ENCODE measurements at regions not wholly inside any gene's neighbourhood (a gene's known extent, or its start where the extent isn't known, plus 50 kb on each side); places are given as distances from the start of the nearest gene placed in this dataset.

- no peak for ATAC-seq
- Histone ChIP-seq H3K27me3 (no peaks in the 10 kb centered on the region), H3K4me3 (no peak overlapping the region), H3K36me3 (no peaks in the 10 kb centered on the region), H3K9me3 (no peaks in the 10 kb centered on the region), H3K27ac (no peak overlapping the region), H3K4me1 (no peaks in the 10 kb centered on the region)
- TF ChIP-seq, protein P1, sequence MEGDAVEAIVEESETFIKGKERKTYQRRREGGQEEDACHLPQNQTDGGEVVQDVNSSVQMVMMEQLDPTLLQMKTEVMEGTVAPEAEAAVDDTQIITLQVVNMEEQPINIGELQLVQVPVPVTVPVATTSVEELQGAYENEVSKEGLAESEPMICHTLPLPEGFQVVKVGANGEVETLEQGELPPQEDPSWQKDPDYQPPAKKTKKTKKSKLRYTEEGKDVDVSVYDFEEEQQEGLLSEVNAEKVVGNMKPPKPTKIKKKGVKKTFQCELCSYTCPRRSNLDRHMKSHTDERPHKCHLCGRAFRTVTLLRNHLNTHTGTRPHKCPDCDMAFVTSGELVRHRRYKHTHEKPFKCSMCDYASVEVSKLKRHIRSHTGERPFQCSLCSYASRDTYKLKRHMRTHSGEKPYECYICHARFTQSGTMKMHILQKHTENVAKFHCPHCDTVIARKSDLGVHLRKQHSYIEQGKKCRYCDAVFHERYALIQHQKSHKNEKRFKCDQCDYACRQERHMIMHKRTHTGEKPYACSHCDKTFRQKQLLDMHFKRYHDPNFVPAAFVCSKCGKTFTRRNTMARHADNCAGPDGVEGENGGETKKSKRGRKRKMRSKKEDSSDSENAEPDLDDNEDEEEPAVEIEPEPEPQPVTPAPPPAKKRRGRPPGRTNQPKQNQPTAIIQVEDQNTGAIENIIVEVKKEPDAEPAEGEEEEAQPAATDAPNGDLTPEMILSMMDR (IDR thresholded peaks at IDR 0.05): no peak
- intact Hi-C loops (cut with DNase I): no loop called here
- DNase-seq: no peak
Observed at GRCh38 chr7:124686543-124687171, 78.9 kb downstream of the GPR37 start.

GRCh38 chr7:124681946-124682345 lies 83.6 kb downstream of the GPR37 start:
- H3K4me1 ChIP-seq: no peaks in the 10 kb centered on the region
- no peak overlapping the region for H3K27ac ChIP-seq
- intact Hi-C loops (cut with DNase I): no loop called here
- TF ChIP-seq, protein P1 (IDR thresholded peaks at IDR 0.05): no peak
- no peaks in the 10 kb centered on the region for H3K36me3 ChIP-seq
- H3K4me3 ChIP-seq: no peak overlapping the region
- no peak for ATAC-seq
- no peaks in the 10 kb centered on the region for H3K27me3 ChIP-seq
- no peak for DNase-seq
- H3K9me3 ChIP-seq: peaks cover 0 to 4% of the 10 kb centered on the region in 2 donors

DNA sequence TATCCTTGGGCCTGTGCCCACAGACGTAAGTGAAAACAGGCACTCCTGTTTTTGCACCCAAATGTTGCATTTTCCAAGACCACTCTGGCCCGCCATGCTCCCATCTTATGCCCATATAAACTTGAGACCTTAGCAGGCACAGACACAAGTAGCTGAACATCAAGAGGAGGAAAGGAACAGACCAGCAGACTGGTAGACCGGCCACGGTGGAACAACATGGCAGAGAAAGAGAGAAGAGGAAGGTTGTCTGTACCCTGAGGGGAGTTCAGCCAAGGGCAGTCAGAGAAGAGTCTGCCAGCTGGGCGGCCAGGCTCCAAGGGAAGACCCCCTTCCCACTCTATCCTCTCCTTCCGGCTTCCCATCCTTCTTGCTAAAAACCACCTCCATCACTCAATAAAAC lies 85.3 kb downstream of the GPR37 start:
- DNase-seq (no peak), ATAC-seq (no peak)
- intact Hi-C loops (cut with DNase I): no loop called here
- no peaks in the 10 kb centered on the region for H3K4me1 ChIP-seq
- no peaks in the 10 kb centered on the region for H3K27me3 ChIP-seq
- peaks cover 0 to 4% of the 10 kb centered on the region in 2 donors for H3K9me3 ChIP-seq
- no peak overlapping the region for H3K27ac ChIP-seq
- TF ChIP-seq, protein P1 (IDR thresholded peaks at IDR 0.05): no peak
- no peaks in the 10 kb centered on the region for H3K36me3 ChIP-seq
- no peak overlapping the region for H3K4me3 ChIP-seq

DNA sequence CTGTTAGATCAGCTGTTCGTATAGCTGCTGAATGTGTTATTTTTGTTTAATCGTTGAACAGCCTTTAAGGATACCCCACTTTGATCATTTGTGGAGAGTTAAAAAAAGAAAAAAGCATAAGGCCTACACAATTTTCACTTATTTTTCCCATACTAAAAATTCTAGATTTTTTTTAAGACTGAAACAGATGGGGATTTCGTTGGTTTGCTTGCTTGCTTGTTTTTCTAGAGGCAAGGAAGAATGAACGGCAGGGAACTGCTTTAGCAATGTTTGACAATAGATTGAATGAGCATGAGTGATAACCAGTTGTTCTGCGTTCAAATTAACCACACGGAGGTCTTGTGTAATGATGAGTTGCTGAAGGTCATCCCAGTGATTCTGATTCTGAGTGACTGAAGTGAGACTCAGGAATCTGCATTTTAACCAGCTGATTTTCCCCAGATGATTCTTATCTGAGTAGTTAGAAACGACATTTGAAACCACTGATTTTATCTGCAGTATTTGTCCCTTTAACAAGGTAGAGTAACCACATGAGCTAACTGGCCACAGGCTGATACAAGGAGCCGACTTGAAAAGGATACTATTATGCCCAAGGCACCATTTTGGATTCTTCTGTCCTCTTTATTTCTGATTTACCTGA lies 85.9 kb downstream of the GPR37 start:
- no peaks in the 10 kb centered on the region for H3K27me3 ChIP-seq
- TF ChIP-seq, protein P1 (IDR thresholded peaks at IDR 0.05): no peak
- ATAC-seq: no peak
- no peak overlapping the region for H3K4me3 ChIP-seq
- peaks cover 0 to 4% of the 10 kb centered on the region in 2 donors for H3K9me3 ChIP-seq
- H3K27ac ChIP-seq: no peak overlapping the region
- no peaks in the 10 kb centered on the region for H3K36me3 ChIP-seq
- intact Hi-C loops (cut with DNase I): no loop called here
- DNase-seq: no peak
- no peaks in the 10 kb centered on the region for H3K4me1 ChIP-seq

DNA sequence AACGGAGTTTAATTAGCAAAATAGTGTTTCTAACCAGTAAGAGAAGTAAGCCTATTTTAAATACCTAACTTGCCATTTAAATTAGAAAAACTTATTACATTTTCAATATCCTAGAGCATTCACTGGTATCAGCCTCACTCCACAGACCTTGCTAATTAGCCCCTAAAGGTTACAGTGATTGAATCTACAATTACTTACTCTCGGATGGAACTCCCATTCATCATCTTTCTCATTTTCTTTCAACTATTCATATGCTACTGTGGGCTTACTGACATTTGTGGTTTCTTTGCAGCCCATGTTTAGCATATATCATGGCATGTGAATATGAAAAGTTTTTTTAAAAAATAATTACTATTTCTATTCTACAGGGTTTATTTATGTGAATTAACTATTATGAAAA lies 86.4 kb downstream of the GPR37 start:
- H3K36me3 ChIP-seq: no peaks in the 10 kb centered on the region
- no peaks in the 10 kb centered on the region for H3K4me1 ChIP-seq
- ATAC-seq (no peak), DNase-seq (no peak)
- no peaks in the 10 kb centered on the region for H3K27me3 ChIP-seq
- intact Hi-C loops (cut with DNase I): no loop called here
- no peak overlapping the region for H3K27ac ChIP-seq
- H3K9me3 ChIP-seq: peaks cover 0 to 4% of the 10 kb centered on the region in 2 donors
- TF ChIP-seq, protein P1 (IDR thresholded peaks at IDR 0.05): no peak
- no peak overlapping the region for H3K4me3 ChIP-seq
